Chondrocyte (in vitro differentiated cells): ENCODE measurements at regions not wholly inside any gene's neighbourhood (a gene's known extent, or its start where the extent isn't known, plus 50 kb on each side); places are given as distances from the start of the nearest gene placed in this dataset.

ENCODE experiments used
- DNase-seq: peaks from one replicate; pipeline ENCODE4 v3.0.0; 2021; ENCODE audit warnings: mixed read lengths, low spot score
- H3K27ac Mint-ChIP-seq: one replicate; pipeline ENCODE4 v1.8.0; 2021; ENCODE audit warnings: mild to moderate bottlenecking, moderate library complexity, mixed read lengths; ENCODE audit not compliant: unreplicated experiment
- H3K27me3 Mint-ChIP-seq: 2 replicates; pipeline ENCODE4 v1.8.0; 2021; ENCODE audit warnings: low read depth, mixed read lengths
- H3K36me3 Mint-ChIP-seq: 2 replicates; pipeline ENCODE4 v1.8.0; 2021; ENCODE audit warnings: low read depth, mixed read lengths
- H3K4me1 Mint-ChIP-seq: 2 replicates; pipeline ENCODE4 v1.8.0; 2021; ENCODE audit warnings: low read depth, mild to moderate bottlenecking, mixed read lengths
- H3K4me3 Mint-ChIP-seq: one replicate; pipeline ENCODE4 v1.8.0; 2021; ENCODE audit warnings: mild to moderate bottlenecking, moderate library complexity, mixed read lengths; ENCODE audit not compliant: unreplicated experiment
- H3K9me3 Mint-ChIP-seq: 2 replicates; pipeline ENCODE4 v1.8.0; 2021; ENCODE audit warnings: low read depth, mixed read lengths
- TF ChIP-seq, protein P1 (sequence below): fragments of 200-600 bp; sonication (generic); IDR thresholded peaks from 2 replicates; pipeline ENCODE4 v1.5.0; 2021; ENCODE audit warnings: antibody characterized with exemption, mild to moderate bottlenecking, moderate library complexity

DNA sequence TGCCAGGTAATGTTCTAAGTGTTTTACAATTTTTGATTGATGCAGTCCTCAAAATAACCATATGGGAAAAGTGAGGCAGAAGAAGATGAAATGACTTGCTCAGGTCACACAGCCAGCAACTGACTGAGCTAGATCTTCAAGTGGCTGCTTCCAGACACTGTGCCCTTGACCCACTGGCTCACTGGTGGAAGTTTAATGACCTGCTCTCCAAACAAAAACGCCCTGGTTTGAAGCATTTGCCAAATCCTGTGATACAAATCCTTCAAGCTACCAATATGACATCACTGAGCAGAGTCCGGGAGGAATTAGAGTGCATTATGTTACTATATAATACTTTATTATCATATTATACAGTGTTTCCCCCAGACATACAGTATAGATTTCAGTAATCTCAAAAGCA lies 459.4 kb downstream of the GADD45G start:
- H3K4me1 Mint-ChIP-seq: no peaks in the 10 kb centered on the region
- no peak overlapping the region for H3K27ac Mint-ChIP-seq
- H3K27me3 Mint-ChIP-seq: peaks cover 10% of the 10 kb centered on the region
- H3K9me3 Mint-ChIP-seq: no peaks in the 10 kb centered on the region
- DNase-seq: no peak
- TF ChIP-seq, protein P1, sequence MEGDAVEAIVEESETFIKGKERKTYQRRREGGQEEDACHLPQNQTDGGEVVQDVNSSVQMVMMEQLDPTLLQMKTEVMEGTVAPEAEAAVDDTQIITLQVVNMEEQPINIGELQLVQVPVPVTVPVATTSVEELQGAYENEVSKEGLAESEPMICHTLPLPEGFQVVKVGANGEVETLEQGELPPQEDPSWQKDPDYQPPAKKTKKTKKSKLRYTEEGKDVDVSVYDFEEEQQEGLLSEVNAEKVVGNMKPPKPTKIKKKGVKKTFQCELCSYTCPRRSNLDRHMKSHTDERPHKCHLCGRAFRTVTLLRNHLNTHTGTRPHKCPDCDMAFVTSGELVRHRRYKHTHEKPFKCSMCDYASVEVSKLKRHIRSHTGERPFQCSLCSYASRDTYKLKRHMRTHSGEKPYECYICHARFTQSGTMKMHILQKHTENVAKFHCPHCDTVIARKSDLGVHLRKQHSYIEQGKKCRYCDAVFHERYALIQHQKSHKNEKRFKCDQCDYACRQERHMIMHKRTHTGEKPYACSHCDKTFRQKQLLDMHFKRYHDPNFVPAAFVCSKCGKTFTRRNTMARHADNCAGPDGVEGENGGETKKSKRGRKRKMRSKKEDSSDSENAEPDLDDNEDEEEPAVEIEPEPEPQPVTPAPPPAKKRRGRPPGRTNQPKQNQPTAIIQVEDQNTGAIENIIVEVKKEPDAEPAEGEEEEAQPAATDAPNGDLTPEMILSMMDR: no peak
- no peak overlapping the region for H3K4me3 Mint-ChIP-seq
- H3K36me3 Mint-ChIP-seq: no peaks in the 10 kb centered on the region

DNA sequence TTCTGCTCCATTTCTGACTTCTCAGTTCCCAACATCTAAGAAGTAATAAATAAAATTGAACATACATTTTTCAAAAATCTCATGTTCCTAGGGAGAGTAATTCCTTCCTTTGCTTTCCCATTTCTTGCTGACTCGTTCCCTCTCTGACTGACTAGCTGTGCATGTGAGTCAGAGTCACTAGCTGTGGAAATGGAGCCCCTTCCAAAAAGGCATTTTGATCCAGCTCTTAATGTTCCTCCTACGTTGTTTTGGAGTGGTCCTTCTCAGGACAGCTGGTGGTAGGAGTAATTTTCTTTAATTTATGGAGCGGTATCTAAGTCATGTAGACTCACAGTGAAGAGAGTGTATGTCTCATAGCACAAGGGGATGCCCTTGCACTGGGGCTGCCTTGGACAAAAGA lies 460.2 kb downstream of the GADD45G start:
- Mint-ChIP-seq H3K27ac (no peak overlapping the region), H3K36me3 (no peaks in the 10 kb centered on the region), H3K27me3 (peaks cover 11% of the 10 kb centered on the region), H3K4me3 (no peak overlapping the region), H3K4me1 (no peaks in the 10 kb centered on the region), H3K9me3 (no peaks in the 10 kb centered on the region)
- DNase-seq: no peak
- TF ChIP-seq, protein P1: no peak

DNA sequence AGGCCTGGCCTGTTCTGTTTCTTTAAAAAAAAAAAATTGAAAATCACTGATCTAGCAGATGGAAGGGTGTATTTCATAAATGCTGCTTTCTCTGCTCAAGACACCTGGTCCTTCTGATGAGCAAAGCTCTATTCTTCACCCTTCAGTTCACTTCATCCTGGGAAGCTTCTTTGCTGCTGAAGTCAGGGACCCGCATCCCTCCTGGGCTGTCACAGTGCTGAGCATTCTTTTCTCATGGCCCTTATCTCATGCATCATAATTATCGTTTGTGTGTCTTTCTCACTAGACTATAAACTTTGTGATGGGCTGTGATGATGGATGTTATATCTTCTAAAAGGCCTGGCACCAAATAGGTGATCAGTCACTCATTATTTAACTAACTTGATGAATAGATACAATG lies 461.0 kb downstream of the GADD45G start:
- H3K27me3 Mint-ChIP-seq: peaks cover 14% of the 10 kb centered on the region
- no peak overlapping the region for H3K27ac Mint-ChIP-seq
- no peaks in the 10 kb centered on the region for H3K36me3 Mint-ChIP-seq
- H3K9me3 Mint-ChIP-seq: no peaks in the 10 kb centered on the region
- H3K4me1 Mint-ChIP-seq: no peaks in the 10 kb centered on the region
- no peak overlapping the region for H3K4me3 Mint-ChIP-seq
- TF ChIP-seq, protein P1: no peak
- DNase-seq: no peak

DNA sequence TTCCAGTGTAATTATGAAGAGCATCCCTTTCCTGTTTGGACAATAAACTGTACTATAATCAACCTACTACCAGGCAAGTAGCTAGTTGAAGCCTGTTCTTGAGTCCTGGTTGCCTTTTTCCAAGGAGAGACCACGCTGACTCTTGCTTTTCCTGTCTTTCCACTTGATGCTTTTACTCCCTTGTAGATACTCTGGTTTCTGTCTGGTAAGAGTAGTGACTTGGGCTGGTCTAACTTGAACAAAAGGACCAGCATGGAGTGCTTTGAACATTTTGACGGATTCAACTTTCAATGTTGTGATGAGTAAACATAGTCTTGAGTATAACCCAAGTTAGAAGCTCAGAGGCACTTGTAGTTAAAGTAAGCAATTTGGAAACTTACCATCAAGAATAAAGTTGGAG lies 464.3 kb downstream of the GADD45G start:
- TF ChIP-seq, protein P1: no peak
- H3K36me3 Mint-ChIP-seq: no peaks in the 10 kb centered on the region
- no peak overlapping the region for H3K27ac Mint-ChIP-seq

DNA sequence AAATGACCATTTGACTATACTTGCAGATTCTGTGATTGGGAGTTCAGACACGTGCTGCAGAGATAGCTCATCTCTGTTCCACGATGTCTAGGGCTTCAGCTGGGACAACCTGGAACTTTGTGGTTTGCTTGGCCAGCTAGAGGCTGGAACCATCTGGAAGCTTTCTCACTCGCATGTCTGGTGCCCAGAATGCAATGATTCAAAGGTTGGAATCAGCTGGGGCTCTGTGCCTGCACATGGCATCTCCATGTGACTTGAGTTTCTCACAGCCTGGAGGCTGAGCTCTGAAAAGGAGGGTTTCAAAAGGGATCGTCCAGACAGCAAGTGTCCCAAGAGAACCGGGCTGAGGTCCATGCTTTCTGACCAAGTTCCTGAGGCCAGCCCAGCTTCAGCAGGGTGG lies 465.2 kb downstream of the GADD45G start:
- no peak for DNase-seq
- H3K4me3 Mint-ChIP-seq: no peak overlapping the region

More for the DNA sequence above, 464.3 kb downstream of the GADD45G start:
- Mint-ChIP-seq H3K4me3 (no peak overlapping the region), H3K4me1 (no peaks in the 10 kb centered on the region), H3K27me3 (peaks cover 21% of the 10 kb centered on the region), H3K9me3 (no peaks in the 10 kb centered on the region)
- no peak for DNase-seq

More for the DNA sequence above, 465.2 kb downstream of the GADD45G start:
- H3K4me1 Mint-ChIP-seq: no peaks in the 10 kb centered on the region
- H3K27me3 Mint-ChIP-seq: peaks cover 27% of the 10 kb centered on the region
- H3K27ac Mint-ChIP-seq: no peak overlapping the region
- TF ChIP-seq, protein P1: no peak
- no peaks in the 10 kb centered on the region for H3K9me3 Mint-ChIP-seq
- H3K36me3 Mint-ChIP-seq: no peaks in the 10 kb centered on the region
